ENCODE measurements at regions not wholly inside any gene's neighbourhood (a gene's known extent, or its start where the extent isn't known, plus 50 kb on each side); places are given as distances from the start of the nearest gene placed in this dataset.
"Not testable (repeated sequence)": the region's sequence is repeated elsewhere in the genome, so short reads cannot be mapped to it uniquely, and the experiment has no call there.

- not testable (repeated sequence) for TF ChIP-seq CTCF (IDR thresholded peaks at IDR 0.05; ENCODE audit: low read depth, low read length); POLR2A (IDR thresholded peaks at IDR 0.05; ENCODE audit: extremely low read depth, insufficient read length); MYC (IDR thresholded peaks at IDR 0.05; ENCODE audit: low read depth, low read length)
These were observed 322.5 kb upstream of the SFSWAP start for GRCh38 chr12:131388164-131389053.

Data from NB4 (cell line).